ENCODE measurements at regions not wholly inside any gene's neighbourhood (a gene's known extent, or its start where the extent isn't known, plus 50 kb on each side); places are given as distances from the start of the nearest gene placed in this dataset.

GRCh38 chr5:2584579-2585269, 166.8 kb downstream of the IRX2 start:
- Histone ChIP-seq H3K4me3 (ENCODE audit: low read length in 2 of 2) (no peak overlapping the region), H3K4me1 (ENCODE audit: control insufficient read depth in 2 of 2, insufficient read depth in 2 of 2, low read length in 2 of 2) (no peaks in the 10 kb centered on the region), H3K27ac (ENCODE audit: low read depth in 1 of 2, low read length in 1 of 2) (no peak overlapping the region), H3K9me3 (ENCODE audit: control insufficient read depth in 2 of 2, insufficient read depth in 1 of 2, low read length in 1 of 2) (peaks cover 0 to 19% of the 10 kb centered on the region in 2 donors), H3K27me3 (ENCODE audit: control insufficient read depth in 2 of 2, insufficient read depth in 1 of 2, low read length in 1 of 2) (no peaks in the 10 kb centered on the region), H3K36me3 (ENCODE audit: control insufficient read depth in 2 of 2, insufficient read depth in 2 of 2, low read length in 1 of 2) (no peaks in the 10 kb centered on the region)
- WGBS, result 90% methylated on average over 3 of the region's 3 CpGs
- no peak for DNase-seq (ENCODE audit: low read depth in 6 of 9, low spot score in 9 of 9)

DNA sequence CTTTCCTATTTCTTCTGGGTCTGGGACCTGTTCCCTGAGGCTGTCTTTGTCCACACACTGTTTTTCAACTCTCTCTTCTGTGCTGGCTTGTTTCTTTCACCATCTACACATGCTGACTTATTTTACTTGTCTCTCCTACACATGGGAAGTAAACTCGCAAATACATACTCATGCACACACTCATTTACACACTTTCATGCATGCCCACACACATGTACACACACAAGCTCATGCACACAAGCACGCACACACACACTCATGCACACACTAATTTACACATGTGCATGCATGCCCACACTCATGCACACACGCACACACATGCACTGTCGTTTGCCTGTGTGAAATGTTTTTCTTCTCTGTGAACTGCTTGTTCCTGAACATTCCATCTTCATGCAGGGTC, 169.0 kb downstream of the IRX2 start:
- no peaks in the 10 kb centered on the region for H3K36me3 ChIP-seq (ENCODE audit: control insufficient read depth in 2 of 2, insufficient read depth in 2 of 2, low read length in 1 of 2)
- DNase-seq (ENCODE audit: low read depth in 6 of 9, low spot score in 9 of 9), result no peak
- H3K9me3 ChIP-seq (ENCODE audit: control insufficient read depth in 2 of 2, insufficient read depth in 1 of 2, low read length in 1 of 2), result peaks cover 0 to 19% of the 10 kb centered on the region in 2 donors
- H3K4me3 ChIP-seq (ENCODE audit: low read length in 2 of 2), result no peak overlapping the region
- no peak overlapping the region for H3K27ac ChIP-seq (ENCODE audit: low read depth in 1 of 2, low read length in 1 of 2)
- H3K4me1 ChIP-seq (ENCODE audit: control insufficient read depth in 2 of 2, insufficient read depth in 2 of 2, low read length in 2 of 2), result no peaks in the 10 kb centered on the region
- no peaks in the 10 kb centered on the region for H3K27me3 ChIP-seq (ENCODE audit: control insufficient read depth in 2 of 2, insufficient read depth in 1 of 2, low read length in 1 of 2)
- WGBS, result 95% methylated on average over 4 of the region's 4 CpGs

DNA sequence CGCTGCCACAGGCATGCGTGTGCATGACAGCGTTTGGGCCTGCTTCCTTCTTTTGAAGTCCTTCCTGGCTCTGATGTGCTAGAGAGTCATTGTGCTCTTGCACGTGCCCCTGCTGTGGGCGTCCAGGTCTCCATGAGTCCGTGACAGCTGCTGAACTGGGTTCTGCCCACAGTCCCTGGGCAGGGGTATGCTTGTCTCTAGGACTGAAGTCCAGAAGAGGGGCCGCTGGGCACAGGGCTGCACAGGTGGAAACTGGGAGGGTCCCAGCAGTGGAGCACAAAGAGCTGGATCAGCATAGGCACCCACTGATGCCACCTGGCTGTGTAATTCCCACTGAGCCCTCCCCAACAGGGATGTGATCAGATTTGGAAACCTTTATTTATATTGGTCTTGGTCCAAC, 169.4 kb downstream of the IRX2 start:
- peaks cover 0 to 15% of the 10 kb centered on the region in 2 donors for H3K9me3 ChIP-seq (ENCODE audit: control insufficient read depth in 2 of 2, insufficient read depth in 1 of 2, low read length in 1 of 2)
- no peak overlapping the region for H3K4me3 ChIP-seq (ENCODE audit: low read length in 2 of 2)
- H3K27me3 ChIP-seq (ENCODE audit: control insufficient read depth in 2 of 2, insufficient read depth in 1 of 2, low read length in 1 of 2), result no peaks in the 10 kb centered on the region
- no peak overlapping the region for H3K27ac ChIP-seq (ENCODE audit: low read depth in 1 of 2, low read length in 1 of 2)
- H3K36me3 ChIP-seq (ENCODE audit: control insufficient read depth in 2 of 2, insufficient read depth in 2 of 2, low read length in 1 of 2), result no peaks in the 10 kb centered on the region
- no peak for DNase-seq (ENCODE audit: low read depth in 6 of 9, low spot score in 9 of 9)
- WGBS, result 94% methylated on average over 7 of the region's 7 CpGs
- H3K4me1 ChIP-seq (ENCODE audit: control insufficient read depth in 2 of 2, insufficient read depth in 2 of 2, low read length in 2 of 2), result no peaks in the 10 kb centered on the region

GRCh38 chr5:2581418-2581817, 170.1 kb downstream of the IRX2 start:
- H3K27ac ChIP-seq (ENCODE audit: low read depth in 1 of 2, low read length in 1 of 2), result no peak overlapping the region
- no peak overlapping the region for H3K4me3 ChIP-seq (ENCODE audit: low read length in 2 of 2)
- no peaks in the 10 kb centered on the region for H3K4me1 ChIP-seq (ENCODE audit: control insufficient read depth in 2 of 2, insufficient read depth in 2 of 2, low read length in 2 of 2)
- no peaks in the 10 kb centered on the region for H3K27me3 ChIP-seq (ENCODE audit: control insufficient read depth in 2 of 2, insufficient read depth in 1 of 2, low read length in 1 of 2)
- H3K9me3 ChIP-seq (ENCODE audit: control insufficient read depth in 2 of 2, insufficient read depth in 1 of 2, low read length in 1 of 2), result peaks cover 0 to 10% of the 10 kb centered on the region in 2 donors
- no peak for DNase-seq (ENCODE audit: low read depth in 6 of 9, low spot score in 9 of 9)
- WGBS, result 91% methylated on average over 5 of the region's 5 CpGs
- no peaks in the 10 kb centered on the region for H3K36me3 ChIP-seq (ENCODE audit: control insufficient read depth in 2 of 2, insufficient read depth in 2 of 2, low read length in 1 of 2)

- no peaks in the 10 kb centered on the region for H3K36me3 ChIP-seq (ENCODE audit: control insufficient read depth in 2 of 2, insufficient read depth in 2 of 2, low read length in 1 of 2)
- H3K27me3 ChIP-seq (ENCODE audit: control insufficient read depth in 2 of 2, insufficient read depth in 1 of 2, low read length in 1 of 2), result no peaks in the 10 kb centered on the region
- no peak overlapping the region for H3K27ac ChIP-seq (ENCODE audit: low read depth in 1 of 2, low read length in 1 of 2)
- no peak for DNase-seq (ENCODE audit: low read depth in 6 of 9, low spot score in 9 of 9)
- H3K4me3 ChIP-seq (ENCODE audit: low read length in 2 of 2), result no peak overlapping the region
- WGBS, result 66% methylated on average over 5 of the region's 5 CpGs
- peaks cover 0 to 10% of the 10 kb centered on the region in 2 donors for H3K9me3 ChIP-seq (ENCODE audit: control insufficient read depth in 2 of 2, insufficient read depth in 1 of 2, low read length in 1 of 2)
- H3K4me1 ChIP-seq (ENCODE audit: control insufficient read depth in 2 of 2, insufficient read depth in 2 of 2, low read length in 2 of 2), result no peaks in the 10 kb centered on the region
These were observed 172.4 kb downstream of the IRX2 start for GRCh38 chr5:2579126-2579525.

GRCh38 chr5:2577312-2578036, 174.0 kb downstream of the IRX2 start:
- DNase-seq (ENCODE audit: low read depth in 6 of 9, low spot score in 9 of 9), result no peak
- Histone ChIP-seq H3K4me1 (ENCODE audit: control insufficient read depth in 2 of 2, insufficient read depth in 2 of 2, low read length in 2 of 2) (no peaks in the 10 kb centered on the region), H3K9me3 (ENCODE audit: control insufficient read depth in 2 of 2, insufficient read depth in 1 of 2, low read length in 1 of 2) (no peaks in the 10 kb centered on the region), H3K4me3 (ENCODE audit: low read length in 2 of 2) (no peak overlapping the region), H3K27ac (ENCODE audit: low read depth in 1 of 2, low read length in 1 of 2) (no peak overlapping the region), H3K36me3 (ENCODE audit: control insufficient read depth in 2 of 2, insufficient read depth in 2 of 2, low read length in 1 of 2) (no peaks in the 10 kb centered on the region), H3K27me3 (ENCODE audit: control insufficient read depth in 2 of 2, insufficient read depth in 1 of 2, low read length in 1 of 2) (no peaks in the 10 kb centered on the region)
- 88% methylated on average over 12 of the region's 12 CpGs for WGBS

- H3K27me3 ChIP-seq (ENCODE audit: control insufficient read depth in 2 of 2, insufficient read depth in 1 of 2, low read length in 1 of 2), result no peaks in the 10 kb centered on the region
- WGBS, result 84% methylated on average over 11 of the region's 11 CpGs
These were observed 174.7 kb downstream of the IRX2 start for GRCh38 chr5:2576823-2577222.

GRCh38 chr5:2575871-2576270, 175.6 kb downstream of the IRX2 start:
- Histone ChIP-seq H3K4me1 (ENCODE audit: control insufficient read depth in 2 of 2, insufficient read depth in 2 of 2, low read length in 2 of 2) (no peaks in the 10 kb centered on the region), H3K4me3 (ENCODE audit: low read length in 2 of 2) (no peak overlapping the region), H3K36me3 (ENCODE audit: control insufficient read depth in 2 of 2, insufficient read depth in 2 of 2, low read length in 1 of 2) (no peaks in the 10 kb centered on the region), H3K27me3 (ENCODE audit: control insufficient read depth in 2 of 2, insufficient read depth in 1 of 2, low read length in 1 of 2) (no peaks in the 10 kb centered on the region), H3K9me3 (ENCODE audit: control insufficient read depth in 2 of 2, insufficient read depth in 1 of 2, low read length in 1 of 2) (no peaks in the 10 kb centered on the region), H3K27ac (ENCODE audit: low read depth in 1 of 2, low read length in 1 of 2) (no peak overlapping the region)
- no peak for DNase-seq (ENCODE audit: low read depth in 6 of 9, low spot score in 9 of 9)
- 92% methylated on average over 1 of the region's 1 CpG for WGBS

More at GRCh38 chr5:2576823-2577222, 174.7 kb downstream of the IRX2 start:
- no peaks in the 10 kb centered on the region for H3K36me3 ChIP-seq (ENCODE audit: control insufficient read depth in 2 of 2, insufficient read depth in 2 of 2, low read length in 1 of 2)
- no peaks in the 10 kb centered on the region for H3K9me3 ChIP-seq (ENCODE audit: control insufficient read depth in 2 of 2, insufficient read depth in 1 of 2, low read length in 1 of 2)
- no peak overlapping the region for H3K27ac ChIP-seq (ENCODE audit: low read depth in 1 of 2, low read length in 1 of 2)
- no peaks in the 10 kb centered on the region for H3K4me1 ChIP-seq (ENCODE audit: control insufficient read depth in 2 of 2, insufficient read depth in 2 of 2, low read length in 2 of 2)
- no peak for DNase-seq (ENCODE audit: low read depth in 6 of 9, low spot score in 9 of 9)
- no peak overlapping the region for H3K4me3 ChIP-seq (ENCODE audit: low read length in 2 of 2)

GRCh38 chr5:2575292-2575691, 176.2 kb downstream of the IRX2 start:
- Histone ChIP-seq H3K27ac (ENCODE audit: low read depth in 1 of 2, low read length in 1 of 2) (no peak overlapping the region), H3K27me3 (ENCODE audit: control insufficient read depth in 2 of 2, insufficient read depth in 1 of 2, low read length in 1 of 2) (no peaks in the 10 kb centered on the region), H3K4me3 (ENCODE audit: low read length in 2 of 2) (no peak overlapping the region), H3K36me3 (ENCODE audit: control insufficient read depth in 2 of 2, insufficient read depth in 2 of 2, low read length in 1 of 2) (no peaks in the 10 kb centered on the region), H3K9me3 (ENCODE audit: control insufficient read depth in 2 of 2, insufficient read depth in 1 of 2, low read length in 1 of 2) (no peaks in the 10 kb centered on the region), H3K4me1 (ENCODE audit: control insufficient read depth in 2 of 2, insufficient read depth in 2 of 2, low read length in 2 of 2) (no peaks in the 10 kb centered on the region)
- 30% methylated on average over 3 of the region's 3 CpGs for WGBS
- DNase-seq (ENCODE audit: low read depth in 6 of 9, low spot score in 9 of 9), result no peak

Measured in thymus (tissue), 11 donors.